Caco-2 (cell line): ENCODE measurements at regions not wholly inside any gene's neighbourhood (a gene's known extent, or its start where the extent isn't known, plus 50 kb on each side); places are given as distances from the start of the nearest gene placed in this dataset.

Experiments used
- BruUV-seq: library from RNA; stranded (reverse); fragments of 400-500 nt; replicated peaks from 2 replicates; lab custom pipeline; 2021; lab: Mats Ljungman, UMichigan
- CTCF ChIA-PET: fragments of 300-600 bp; sonication (Branson Sonifier 250); formaldehyde crosslinking; loops from one replicate; lab custom pipeline; 2022; ENCODE audit warnings: antibody characterized with exemption; lab: Charles Lee
- POLR2A ChIA-PET: fragments of 300-600 bp; sonication (Branson Sonifier 250); formaldehyde crosslinking; loops from one replicate; lab custom pipeline; 2022; ENCODE audit warnings: antibody characterized with exemption; lab: Charles Lee
- DNase-seq, 2 experiments: peaks; one replicate each; pipeline versions ENCODE4 v3.0.0 to v3.0.0-alpha.2; 2020 to 2022
- H3K27me3 ChIP-seq: replicated peaks from 2 replicates; pipeline ENCODE4 v1.6.0; 2011; ENCODE audit warnings: low read length; ENCODE audit not compliant: control insufficient read depth, insufficient read depth
- H3K36me3 ChIP-seq: 2 replicates; pipeline ENCODE4 v1.5.1; 2011; ENCODE audit warnings: low read length; ENCODE audit not compliant: control insufficient read depth, insufficient read depth
- H3K4me1 ChIP-seq: fragments of 250-450 bp; sonication (Bioruptor Pico); 2 replicates; pipeline ENCODE4 v1.5.1; 2020; ENCODE audit warnings: mild to moderate bottlenecking
- H3K4me3 ChIP-seq: 2 replicates; pipeline ENCODE4 v1.5.1; 2011; ENCODE audit warnings: low read depth, mild to moderate bottlenecking, control low read depth, low read length
- H3K9me3 ChIP-seq: fragments of 250-450 bp; sonication (Bioruptor Pico); 2 replicates; pipeline ENCODE4 v1.5.1; 2020; ENCODE audit warnings: mild to moderate bottlenecking, moderate library complexity
- H3K27ac Mint-ChIP-seq: one replicate; pipeline ENCODE4 v1.8.0; 2022; ENCODE audit warnings: mixed read lengths; ENCODE audit not compliant: unreplicated experiment
- H3K27me3 Mint-ChIP-seq: one replicate; pipeline ENCODE4 v1.8.0; 2022; ENCODE audit warnings: mixed read lengths; ENCODE audit not compliant: insufficient read depth, unreplicated experiment
- H3K36me3 Mint-ChIP-seq: one replicate; pipeline ENCODE4 v1.8.0; 2022; ENCODE audit warnings: mild to moderate bottlenecking, mixed read lengths; ENCODE audit not compliant: insufficient read depth, unreplicated experiment
- H3K4me1 Mint-ChIP-seq: one replicate; pipeline ENCODE4 v1.8.0; 2022; ENCODE audit warnings: low read depth, mixed read lengths; ENCODE audit not compliant: unreplicated experiment
- H3K4me3 Mint-ChIP-seq: one replicate; pipeline ENCODE4 v1.8.0; 2022; ENCODE audit warnings: mild to moderate bottlenecking, moderate library complexity, mixed read lengths; ENCODE audit not compliant: unreplicated experiment
- H3K9me3 Mint-ChIP-seq: one replicate; pipeline ENCODE4 v1.8.0; 2022; ENCODE audit warnings: mixed read lengths; ENCODE audit not compliant: unreplicated experiment
- CTCF ChIP-seq, 2 experiments: fragments of 200-600 bp in 1 of 2; IDR thresholded peaks; 1 replicate in 1 of 2; 2 replicates in 1 of 2; pipeline versions ENCODE4 v1.5.1 to v1.8.0; 2011 to 2022; ENCODE audit warnings: antibody characterized with exemption in 1 of 2, control low read depth in 1 of 2, inconsistent platforms in 1 of 2, low read depth in 1 of 2, low read length in 1 of 2, mild to moderate bottlenecking in 1 of 2, moderate library complexity in 1 of 2; ENCODE audit not compliant: insufficient read depth in 1 of 2, severe bottlenecking in 1 of 2, unreplicated experiment in 1 of 2
- intact Hi-C: fragments of 100-400 bp; cut with micrococcal nuclease; formaldehyde crosslinking; loops from one replicate; pipeline ENCODE4 v1.10.0; 2022; ENCODE audit not compliant: unreplicated experiment

- no peaks in the 10 kb centered on the region for H3K9me3 ChIP-seq
- H3K4me1 ChIP-seq: no peaks in the 10 kb centered on the region
- Mint-ChIP-seq H3K36me3 (no peaks in the 10 kb centered on the region), H3K4me1 (no peaks in the 10 kb centered on the region), H3K9me3 (peaks cover 9% of the 10 kb centered on the region), H3K4me3 (no peak overlapping the region), H3K27me3 (no peaks in the 10 kb centered on the region), H3K27ac (no peak overlapping the region)
- no TSS peak for BruUV-seq
- no peaks in the 10 kb centered on the region for H3K36me3 ChIP-seq
- ChIA-PET POLR2A (no interaction called here), CTCF (no interaction called here)
- H3K27me3 ChIP-seq: no peaks in the 10 kb centered on the region
- no peak for TF ChIP-seq CTCF (IDR thresholded peaks at IDR 0.05; ENCODE audit: insufficient read depth in 1 of 2, low read depth in 1 of 2, low read length in 1 of 2, severe bottlenecking in 1 of 2, unreplicated experiment in 1 of 2)
- H3K4me3 ChIP-seq: no peak overlapping the region
- no peak for DNase-seq
- intact Hi-C loops: no loop called here
These were observed 325.9 kb upstream of the DAB2 start for GRCh38 chr5:39750661-39751060.

GRCh38 chr5:39742916-39743315 lies 318.1 kb upstream of the DAB2 start:
- no peaks in the 10 kb centered on the region for H3K9me3 Mint-ChIP-seq
- H3K4me3 ChIP-seq: no peak overlapping the region
- intact Hi-C loops: no loop called here
- no peak overlapping the region for H3K4me3 Mint-ChIP-seq
- H3K27me3 Mint-ChIP-seq: no peaks in the 10 kb centered on the region
- ChIA-PET POLR2A (no interaction called here), CTCF (no interaction called here)
- no peaks in the 10 kb centered on the region for H3K27me3 ChIP-seq
- H3K9me3 ChIP-seq: no peaks in the 10 kb centered on the region
- BruUV-seq: no TSS peak
- no peak for TF ChIP-seq CTCF (IDR thresholded peaks at IDR 0.05; ENCODE audit: insufficient read depth in 1 of 2, low read depth in 1 of 2, low read length in 1 of 2, severe bottlenecking in 1 of 2, unreplicated experiment in 1 of 2)
- H3K27ac Mint-ChIP-seq: no peak overlapping the region
- H3K36me3 ChIP-seq: no peaks in the 10 kb centered on the region
- DNase-seq: no peak
- peaks cover 5% of the 10 kb centered on the region for H3K4me1 Mint-ChIP-seq
- no peaks in the 10 kb centered on the region for H3K4me1 ChIP-seq
- no peaks in the 10 kb centered on the region for H3K36me3 Mint-ChIP-seq

- no peaks in the 10 kb centered on the region for H3K9me3 Mint-ChIP-seq
- no peaks in the 10 kb centered on the region for H3K9me3 ChIP-seq
- no TSS peak for BruUV-seq
- H3K4me1 Mint-ChIP-seq: peaks cover 5% of the 10 kb centered on the region
- H3K27me3 ChIP-seq: no peaks in the 10 kb centered on the region
- H3K4me3 ChIP-seq: no peak overlapping the region
- ChIA-PET CTCF (no interaction called here), POLR2A (no interaction called here)
- peaks cover 7% of the 10 kb centered on the region for H3K27me3 Mint-ChIP-seq
- H3K36me3 Mint-ChIP-seq: no peaks in the 10 kb centered on the region
- no peaks in the 10 kb centered on the region for H3K4me1 ChIP-seq
- H3K36me3 ChIP-seq: no peaks in the 10 kb centered on the region
- H3K27ac Mint-ChIP-seq: no peak overlapping the region
- TF ChIP-seq CTCF (IDR thresholded peaks at IDR 0.05; ENCODE audit: insufficient read depth in 1 of 2, low read depth in 1 of 2, low read length in 1 of 2, severe bottlenecking in 1 of 2, unreplicated experiment in 1 of 2): no peak
- intact Hi-C loops: no loop called here
- H3K4me3 Mint-ChIP-seq: no peak overlapping the region
- DNase-seq: no peak
These were observed 315.6 kb upstream of the DAB2 start for GRCh38 chr5:39740404-39740803.
